Activated CD4-positive, CD25-positive, alpha-beta regulatory T cell treated with anti-CD3 and anti-CD28 coated beads, Interleukin-2, amount 50 U/mL, for 72 hours (primary cell): ENCODE measurements at regions not wholly inside any gene's neighbourhood (a gene's known extent, or its start where the extent isn't known, plus 50 kb on each side); places are given as distances from the start of the nearest gene placed in this dataset.

Source experiments
- DNase-seq: peaks from one replicate; pipeline ENCODE4 v3.0.0; 2021

GRCh38 chr18:39524370-39524769 lies 1958.8 kb upstream of the CELF4 start:
- DNase-seq, result no peak

GRCh38 chr18:39523281-39523680 lies 1957.7 kb upstream of the CELF4 start:
- DNase-seq, result no peak

GRCh38 chr18:39521164-39521563 lies 1955.6 kb upstream of the CELF4 start:
- DNase-seq, result no peak

GRCh38 chr18:39519741-39520140 lies 1954.1 kb upstream of the CELF4 start:
- no peak for DNase-seq

GRCh38 chr18:39515299-39515698 lies 1949.7 kb upstream of the CELF4 start:
- no peak for DNase-seq

- DNase-seq, result no peak
Measured at GRCh38 chr18:39513186-39513585, 1947.6 kb upstream of the CELF4 start.

- DNase-seq, result no peak
Measured at GRCh38 chr18:39506581-39507330, 1941.2 kb upstream of the CELF4 start.

- no peak for DNase-seq
Measured at GRCh38 chr18:39500306-39500705, 1934.7 kb upstream of the CELF4 start.

GRCh38 chr18:39497821-39498220 lies 1932.2 kb upstream of the CELF4 start:
- no peak for DNase-seq

GRCh38 chr18:39496986-39497385 lies 1931.4 kb upstream of the CELF4 start:
- DNase-seq, result no peak

- no peak for DNase-seq
Measured at GRCh38 chr18:39494211-39494896, 1928.8 kb upstream of the CELF4 start.

- DNase-seq, result no peak
Measured at GRCh38 chr18:39491408-39491807, 1925.8 kb upstream of the CELF4 start.

- DNase-seq, result no peak
Measured at GRCh38 chr18:39489431-39489830, 1923.8 kb upstream of the CELF4 start.

- DNase-seq, result no peak
Measured at GRCh38 chr18:39487932-39488331, 1922.3 kb upstream of the CELF4 start.

- DNase-seq, result no peak
Measured at GRCh38 chr18:39486268-39486667, 1920.7 kb upstream of the CELF4 start.

- no peak for DNase-seq
Measured at GRCh38 chr18:39485696-39486095, 1920.1 kb upstream of the CELF4 start.

- DNase-seq, result no peak
Measured at GRCh38 chr18:39481281-39481680, 1915.7 kb upstream of the CELF4 start.

GRCh38 chr18:39480494-39481195 lies 1915.0 kb upstream of the CELF4 start:
- DNase-seq, result no peak

GRCh38 chr18:39464006-39464405 lies 1898.4 kb upstream of the CELF4 start:
- DNase-seq, result no peak

- no peak for DNase-seq
Measured at GRCh38 chr18:39462436-39462835, 1896.8 kb upstream of the CELF4 start.

GRCh38 chr18:39460136-39460535 lies 1894.5 kb upstream of the CELF4 start:
- DNase-seq, result no peak

GRCh38 chr18:39455285-39455684 lies 1889.7 kb upstream of the CELF4 start:
- DNase-seq, result no peak

GRCh38 chr18:39454866-39455265 lies 1889.3 kb upstream of the CELF4 start:
- DNase-seq, result no peak

GRCh38 chr18:39453882-39454281 lies 1888.3 kb upstream of the CELF4 start:
- DNase-seq, result no peak
